ENCODE measurements at regions not wholly inside any gene's neighbourhood (a gene's known extent, or its start where the extent isn't known, plus 50 kb on each side); places are given as distances from the start of the nearest gene placed in this dataset.
"Not testable (repeated sequence)": the region's sequence is repeated elsewhere in the genome, so short reads cannot be mapped to it uniquely, and the experiment has no call there.

GRCh38 chr13:80157261-80157932 lies 183.5 kb downstream of the SPRY2 start:
- Histone ChIP-seq H2AFZ (ENCODE audit: low read depth) (no peak overlapping the region), H3K4me2 (no peak overlapping the region), H4K20me1 (ENCODE audit: insufficient read depth) (no peaks in the 10 kb centered on the region), H3K27ac (no peak overlapping the region), H3K36me3 (ENCODE audit: insufficient read depth) (no peaks in the 10 kb centered on the region), H3K27me3 (ENCODE audit: insufficient read depth, low read depth) (no peaks in the 10 kb centered on the region), H3K4me3 (IDR thresholded peaks at IDR 0.05; ENCODE audit: insufficient read depth, low read depth, low read length) (no peak overlapping the region), H3K9ac (no peak overlapping the region), H3K79me2 (ENCODE audit: insufficient read depth, low read depth) (no peaks in the 10 kb centered on the region), H3K4me1 (ENCODE audit: low read depth, poor library complexity, severe bottlenecking) (no peaks in the 10 kb centered on the region)
- TF ChIP-seq, protein P1, sequence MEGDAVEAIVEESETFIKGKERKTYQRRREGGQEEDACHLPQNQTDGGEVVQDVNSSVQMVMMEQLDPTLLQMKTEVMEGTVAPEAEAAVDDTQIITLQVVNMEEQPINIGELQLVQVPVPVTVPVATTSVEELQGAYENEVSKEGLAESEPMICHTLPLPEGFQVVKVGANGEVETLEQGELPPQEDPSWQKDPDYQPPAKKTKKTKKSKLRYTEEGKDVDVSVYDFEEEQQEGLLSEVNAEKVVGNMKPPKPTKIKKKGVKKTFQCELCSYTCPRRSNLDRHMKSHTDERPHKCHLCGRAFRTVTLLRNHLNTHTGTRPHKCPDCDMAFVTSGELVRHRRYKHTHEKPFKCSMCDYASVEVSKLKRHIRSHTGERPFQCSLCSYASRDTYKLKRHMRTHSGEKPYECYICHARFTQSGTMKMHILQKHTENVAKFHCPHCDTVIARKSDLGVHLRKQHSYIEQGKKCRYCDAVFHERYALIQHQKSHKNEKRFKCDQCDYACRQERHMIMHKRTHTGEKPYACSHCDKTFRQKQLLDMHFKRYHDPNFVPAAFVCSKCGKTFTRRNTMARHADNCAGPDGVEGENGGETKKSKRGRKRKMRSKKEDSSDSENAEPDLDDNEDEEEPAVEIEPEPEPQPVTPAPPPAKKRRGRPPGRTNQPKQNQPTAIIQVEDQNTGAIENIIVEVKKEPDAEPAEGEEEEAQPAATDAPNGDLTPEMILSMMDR (conservative IDR thresholded peaks at IDR 0.05; ENCODE audit: low read depth, low read length): no peak

- not testable (repeated sequence) for H3K79me2 ChIP-seq (ENCODE audit: insufficient read depth, low read depth); H3K9ac ChIP-seq; H3K36me3 ChIP-seq (ENCODE audit: insufficient read depth); H3K4me3 ChIP-seq (IDR thresholded peaks at IDR 0.05; ENCODE audit: insufficient read depth, low read depth, low read length); H2AFZ ChIP-seq (ENCODE audit: low read depth); H3K4me1 ChIP-seq (ENCODE audit: low read depth, poor library complexity, severe bottlenecking); H4K20me1 ChIP-seq (ENCODE audit: insufficient read depth); H3K27me3 ChIP-seq (ENCODE audit: insufficient read depth, low read depth); H3K27ac ChIP-seq; H3K4me2 ChIP-seq
Observed at GRCh38 chr13:80152142-80152541, 188.8 kb downstream of the SPRY2 start.

GRCh38 chr13:80151016-80151415 lies 189.9 kb downstream of the SPRY2 start:
- H3K79me2 ChIP-seq (ENCODE audit: insufficient read depth, low read depth): no peaks in the 10 kb centered on the region
- no peaks in the 10 kb centered on the region for H3K36me3 ChIP-seq (ENCODE audit: insufficient read depth)
- no peak overlapping the region for H3K4me3 ChIP-seq (IDR thresholded peaks at IDR 0.05; ENCODE audit: insufficient read depth, low read depth, low read length)
- H4K20me1 ChIP-seq (ENCODE audit: insufficient read depth): no peaks in the 10 kb centered on the region
- H3K4me2 ChIP-seq: no peak overlapping the region
- H3K27ac ChIP-seq: no peak overlapping the region
- TF ChIP-seq, protein P1 (conservative IDR thresholded peaks at IDR 0.05; ENCODE audit: low read depth, low read length): no peak
- no peaks in the 10 kb centered on the region for H3K4me1 ChIP-seq (ENCODE audit: low read depth, poor library complexity, severe bottlenecking)
- H3K27me3 ChIP-seq (ENCODE audit: insufficient read depth, low read depth): no peaks in the 10 kb centered on the region
- no peak overlapping the region for H3K9ac ChIP-seq
- H2AFZ ChIP-seq (ENCODE audit: low read depth): no peak overlapping the region

DNA sequence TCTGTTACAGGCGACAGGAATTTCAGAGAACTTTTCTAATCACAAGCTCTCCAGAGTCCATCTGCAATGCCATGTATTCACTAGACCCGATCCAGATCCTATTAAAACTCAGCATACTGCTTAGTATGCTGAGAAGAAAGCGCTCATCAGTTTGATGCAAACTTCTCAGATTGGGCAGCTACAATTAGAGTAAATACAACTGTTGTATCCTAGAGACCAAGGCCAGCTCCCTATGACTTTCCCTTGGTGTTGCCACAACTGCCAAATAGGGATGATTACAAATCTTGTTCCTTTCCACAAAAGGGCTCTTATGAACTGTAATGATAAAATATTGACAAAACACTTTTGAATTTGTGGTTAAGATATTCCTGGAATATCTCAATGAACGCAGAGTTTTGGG lies 191.2 kb downstream of the SPRY2 start:
- no peaks in the 10 kb centered on the region for H3K36me3 ChIP-seq (ENCODE audit: insufficient read depth)
- no peak overlapping the region for H3K4me2 ChIP-seq
- no peak overlapping the region for H2AFZ ChIP-seq (ENCODE audit: low read depth)
- no peaks in the 10 kb centered on the region for H3K79me2 ChIP-seq (ENCODE audit: insufficient read depth, low read depth)
- no peaks in the 10 kb centered on the region for H3K27me3 ChIP-seq (ENCODE audit: insufficient read depth, low read depth)
- TF ChIP-seq, protein P1 (conservative IDR thresholded peaks at IDR 0.05; ENCODE audit: low read depth, low read length): no peak
- no peak overlapping the region for H3K27ac ChIP-seq
- H3K4me1 ChIP-seq (ENCODE audit: low read depth, poor library complexity, severe bottlenecking): no peaks in the 10 kb centered on the region
- H4K20me1 ChIP-seq (ENCODE audit: insufficient read depth): no peaks in the 10 kb centered on the region
- H3K4me3 ChIP-seq (IDR thresholded peaks at IDR 0.05; ENCODE audit: insufficient read depth, low read depth, low read length): no peak overlapping the region
- no peak overlapping the region for H3K9ac ChIP-seq

- no peak overlapping the region for H3K4me3 ChIP-seq (IDR thresholded peaks at IDR 0.05; ENCODE audit: insufficient read depth, low read depth, low read length)
- no peak overlapping the region for H3K9ac ChIP-seq
Observed at GRCh38 chr13:80145171-80145690, 195.7 kb downstream of the SPRY2 start.

More at GRCh38 chr13:80145171-80145690, 195.7 kb downstream of the SPRY2 start:
- no peaks in the 10 kb centered on the region for H3K79me2 ChIP-seq (ENCODE audit: insufficient read depth, low read depth)
- H4K20me1 ChIP-seq (ENCODE audit: insufficient read depth): no peaks in the 10 kb centered on the region
- TF ChIP-seq, protein P1 (conservative IDR thresholded peaks at IDR 0.05; ENCODE audit: low read depth, low read length): no peak
- H3K36me3 ChIP-seq (ENCODE audit: insufficient read depth): no peaks in the 10 kb centered on the region
- no peak overlapping the region for H2AFZ ChIP-seq (ENCODE audit: low read depth)
- H3K27ac ChIP-seq: no peak overlapping the region
- H3K4me2 ChIP-seq: no peak overlapping the region
- H3K4me1 ChIP-seq (ENCODE audit: low read depth, poor library complexity, severe bottlenecking): no peaks in the 10 kb centered on the region
- no peaks in the 10 kb centered on the region for H3K27me3 ChIP-seq (ENCODE audit: insufficient read depth, low read depth)
